ENCODE measurements at regions not wholly inside any gene's neighbourhood (a gene's known extent, or its start where the extent isn't known, plus 50 kb on each side); places are given as distances from the start of the nearest gene placed in this dataset.

- TF ChIP-seq GATA2 (IDR thresholded peaks at IDR 0.05; ENCODE audit: low read depth, low read length) (no peak), GATA3 (IDR thresholded peaks at IDR 0.05; ENCODE audit: low read depth, low read length) (no peak)
Observed at GRCh38 chr11:133739481-133739880, 105.8 kb downstream of the SPATA19 start.

GRCh38 chr11:133738624-133739023, 106.7 kb downstream of the SPATA19 start:
- TF ChIP-seq GATA2 (IDR thresholded peaks at IDR 0.05; ENCODE audit: low read depth, low read length) = no peak
- TF ChIP-seq GATA3 (IDR thresholded peaks at IDR 0.05; ENCODE audit: low read depth, low read length) = no peak

GRCh38 chr11:133733631-133734030, 111.7 kb downstream of the SPATA19 start:
- no peak for TF ChIP-seq GATA3 (IDR thresholded peaks at IDR 0.05; ENCODE audit: low read depth, low read length)
- no peak for TF ChIP-seq GATA2 (IDR thresholded peaks at IDR 0.05; ENCODE audit: low read depth, low read length)

GRCh38 chr11:133732109-133732674, 113.1 kb downstream of the SPATA19 start:
- TF ChIP-seq GATA3 (IDR thresholded peaks at IDR 0.05; ENCODE audit: low read depth, low read length) (no peak), GATA2 (IDR thresholded peaks at IDR 0.05; ENCODE audit: low read depth, low read length) (no peak)

- TF ChIP-seq GATA2 (IDR thresholded peaks at IDR 0.05; ENCODE audit: low read depth, low read length) (no peak), GATA3 (IDR thresholded peaks at IDR 0.05; ENCODE audit: low read depth, low read length) (no peak)
Observed at GRCh38 chr11:133727774-133728173, 117.5 kb downstream of the SPATA19 start.

GRCh38 chr11:133726542-133726941, 118.8 kb downstream of the SPATA19 start:
- TF ChIP-seq GATA2 (IDR thresholded peaks at IDR 0.05; ENCODE audit: low read depth, low read length) (no peak), GATA3 (IDR thresholded peaks at IDR 0.05; ENCODE audit: low read depth, low read length) (no peak)

GRCh38 chr11:133724116-133724515, 121.2 kb downstream of the SPATA19 start:
- TF ChIP-seq GATA3 (IDR thresholded peaks at IDR 0.05; ENCODE audit: low read depth, low read length) (no peak), GATA2 (IDR thresholded peaks at IDR 0.05; ENCODE audit: low read depth, low read length) (no peak)

GRCh38 chr11:133723056-133723455, 122.3 kb downstream of the SPATA19 start:
- TF ChIP-seq GATA3 (IDR thresholded peaks at IDR 0.05; ENCODE audit: low read depth, low read length) (no peak), GATA2 (IDR thresholded peaks at IDR 0.05; ENCODE audit: low read depth, low read length) (no peak)

- TF ChIP-seq GATA3 (IDR thresholded peaks at IDR 0.05; ENCODE audit: low read depth, low read length) (no peak), GATA2 (IDR thresholded peaks at IDR 0.05; ENCODE audit: low read depth, low read length) (no peak)
Observed at GRCh38 chr11:133720951-133721350, 124.4 kb downstream of the SPATA19 start.

GRCh38 chr11:133719532-133720235, 125.6 kb downstream of the SPATA19 start:
- TF ChIP-seq GATA2 (IDR thresholded peaks at IDR 0.05; ENCODE audit: low read depth, low read length) = no peak
- TF ChIP-seq GATA3 (IDR thresholded peaks at IDR 0.05; ENCODE audit: low read depth, low read length) = no peak

GRCh38 chr11:133718831-133719230, 126.5 kb downstream of the SPATA19 start:
- TF ChIP-seq GATA3 (IDR thresholded peaks at IDR 0.05; ENCODE audit: low read depth, low read length) = no peak
- no peak for TF ChIP-seq GATA2 (IDR thresholded peaks at IDR 0.05; ENCODE audit: low read depth, low read length)

GRCh38 chr11:133718238-133718637, 127.1 kb downstream of the SPATA19 start:
- TF ChIP-seq GATA2 (IDR thresholded peaks at IDR 0.05; ENCODE audit: low read depth, low read length) (no peak), GATA3 (IDR thresholded peaks at IDR 0.05; ENCODE audit: low read depth, low read length) (no peak)

GRCh38 chr11:133716602-133717001, 128.7 kb downstream of the SPATA19 start:
- TF ChIP-seq GATA2 (IDR thresholded peaks at IDR 0.05; ENCODE audit: low read depth, low read length) (no peak), GATA3 (IDR thresholded peaks at IDR 0.05; ENCODE audit: low read depth, low read length) (no peak)

GRCh38 chr11:133715602-133716001, 129.7 kb downstream of the SPATA19 start:
- TF ChIP-seq GATA2 (IDR thresholded peaks at IDR 0.05; ENCODE audit: low read depth, low read length) (no peak), GATA3 (IDR thresholded peaks at IDR 0.05; ENCODE audit: low read depth, low read length) (no peak)
